Astrocyte (in vitro differentiated cells and primary cell): ENCODE measurements at regions not wholly inside any gene's neighbourhood (a gene's known extent, or its start where the extent isn't known, plus 50 kb on each side); places are given as distances from the start of the nearest gene placed in this dataset.

ENCODE experiments used
- DNase-seq: peaks from one replicate; pipeline ENCODE4 v3.0.0-alpha.2; 2010; ENCODE audit warnings: low read depth
- FAIRE-seq: peaks from 2 replicates; lab custom pipeline; 2011; peaks lifted over from hg19 to GRCh38; lab: Jason Lieb, UNC
- H2AFZ ChIP-seq: 2 replicates; pipeline ENCODE4 v1.6.0; 2012; ENCODE audit warnings: low read depth, low read length, inconsistent platforms
- H3K27ac ChIP-seq: 2 replicates; pipeline ENCODE4 v1.5.1; 2011; ENCODE audit warnings: low read depth, low read length, inconsistent platforms
- H3K27me3 ChIP-seq: 2 replicates; pipeline ENCODE4 v1.6.0; 2011; ENCODE audit warnings: low read length, inconsistent platforms; ENCODE audit not compliant: insufficient read depth
- H3K36me3 ChIP-seq: 2 replicates; pipeline ENCODE4 v1.5.1; 2011; ENCODE audit warnings: low read length, inconsistent platforms; ENCODE audit not compliant: insufficient read depth
- H3K4me1 ChIP-seq: 2 replicates; pipeline ENCODE4 v1.5.1; 2011; ENCODE audit warnings: low read length, inconsistent platforms; ENCODE audit not compliant: insufficient read depth
- H3K4me2 ChIP-seq: 2 replicates; pipeline ENCODE4 v1.6.0; 2012; ENCODE audit warnings: low read length, inconsistent platforms
- H3K4me3 ChIP-seq: 2 replicates; pipeline ENCODE4 v1.5.1; 2011; ENCODE audit warnings: low read depth, mild to moderate bottlenecking, low read length, inconsistent platforms; ENCODE audit not compliant: insufficient read depth
- H3K79me2 ChIP-seq: 2 replicates; pipeline ENCODE4 v1.6.0; 2012; ENCODE audit warnings: mild to moderate bottlenecking, low read length, inconsistent platforms; ENCODE audit not compliant: insufficient read depth
- H3K9ac ChIP-seq: 2 replicates; pipeline ENCODE4 v1.6.0; 2012; ENCODE audit warnings: mild to moderate bottlenecking, low read length, inconsistent platforms
- H3K9me3 ChIP-seq: 2 replicates; pipeline ENCODE4 v1.5.1; 2012; ENCODE audit warnings: low read depth, mild to moderate bottlenecking, low read length, inconsistent platforms; ENCODE audit not compliant: insufficient read depth
- H4K20me1 ChIP-seq: 2 replicates; pipeline ENCODE4 v1.6.0; 2012; ENCODE audit warnings: low read length, inconsistent platforms; ENCODE audit not compliant: insufficient read depth
- H3K27ac Mint-ChIP-seq: one replicate; pipeline ENCODE4 v1.8.0; 2021; ENCODE audit warnings: mild to moderate bottlenecking, mixed read lengths; ENCODE audit not compliant: unreplicated experiment
- H3K27me3 Mint-ChIP-seq: one replicate; pipeline ENCODE4 v1.8.0; 2021; ENCODE audit warnings: low read depth, mixed read lengths; ENCODE audit not compliant: unreplicated experiment
- H3K36me3 Mint-ChIP-seq: one replicate; pipeline ENCODE4 v1.8.0; 2021; ENCODE audit warnings: low read depth, mixed read lengths; ENCODE audit not compliant: unreplicated experiment
- H3K4me1 Mint-ChIP-seq: one replicate; pipeline ENCODE4 v1.8.0; 2021; ENCODE audit warnings: low read depth, mixed read lengths; ENCODE audit not compliant: unreplicated experiment
- H3K4me3 Mint-ChIP-seq: one replicate; pipeline ENCODE4 v1.8.0; 2021; ENCODE audit warnings: mild to moderate bottlenecking, moderate library complexity, mixed read lengths; ENCODE audit not compliant: unreplicated experiment
- H3K9me3 Mint-ChIP-seq: one replicate; pipeline ENCODE4 v1.8.0; 2021; ENCODE audit warnings: mild to moderate bottlenecking, mixed read lengths; ENCODE audit not compliant: unreplicated experiment
- EZH2 ChIP-seq: IDR thresholded peaks from 2 replicates; pipeline ENCODE4 v1.6.1; 2012; ENCODE audit warnings: mild to moderate bottlenecking, low read length, inconsistent platforms; ENCODE audit not compliant: insufficient read depth
- TF ChIP-seq, protein P1 (sequence below): IDR thresholded peaks from 2 replicates; pipeline ENCODE4 v1.5.1; 2011; ENCODE audit warnings: low read depth, mild to moderate bottlenecking, inconsistent platforms, low read length, moderate library complexity; ENCODE audit not compliant: insufficient read depth

DNA sequence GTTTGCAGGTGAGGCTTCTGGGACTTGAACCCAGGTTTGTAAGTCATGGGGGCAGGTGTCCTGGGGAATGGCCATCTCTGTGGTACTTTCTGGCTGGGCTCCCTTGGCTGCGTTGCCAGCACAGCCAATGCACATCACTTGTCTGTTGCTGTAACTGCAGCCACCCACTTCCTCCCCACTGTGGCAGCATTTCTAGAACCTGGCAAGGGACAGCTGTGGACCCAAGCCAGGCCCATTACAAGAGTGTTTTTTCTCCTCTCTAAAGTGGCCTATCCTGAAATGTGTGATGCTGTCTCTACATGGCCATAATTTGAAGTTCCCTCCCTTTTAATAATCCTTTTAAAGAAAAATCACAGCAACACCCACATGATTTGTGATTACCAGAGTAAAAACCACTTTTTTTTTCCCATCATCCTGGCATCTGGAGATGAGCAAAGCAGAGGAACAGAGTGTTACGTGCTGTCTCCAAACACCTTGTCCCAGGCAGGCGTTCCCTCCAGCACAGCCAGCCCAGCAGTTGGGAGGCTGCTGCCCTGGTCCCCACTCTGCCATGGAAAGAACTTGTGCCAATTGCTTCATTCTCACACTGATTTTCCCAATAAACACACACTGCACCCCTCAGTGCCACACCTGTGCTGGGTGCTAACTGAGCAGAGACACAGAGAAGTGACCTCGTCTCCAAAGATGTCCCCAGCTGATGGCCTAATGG is 360.6 kb upstream of the USP24 start:
- H3K9ac ChIP-seq: no peak overlapping the region
- H3K4me2 ChIP-seq: no peak overlapping the region
- no peak overlapping the region for H2AFZ ChIP-seq
- no peak for FAIRE-seq
- no peak overlapping the region for H3K27ac ChIP-seq
- Mint-ChIP-seq H3K36me3 (no peaks in the 10 kb centered on the region), H3K4me3 (no peak overlapping the region), H3K27me3 (peaks cover 12% of the 10 kb centered on the region), H3K9me3 (peaks cover 2% of the 10 kb centered on the region), H3K27ac (no peak overlapping the region), H3K4me1 (peaks cover 11% of the 10 kb centered on the region)
- no peak overlapping the region for H3K4me3 ChIP-seq
- no peaks in the 10 kb centered on the region for H3K9me3 ChIP-seq
- H3K79me2 ChIP-seq: no peaks in the 10 kb centered on the region
- no peaks in the 10 kb centered on the region for H3K36me3 ChIP-seq
- no peaks in the 10 kb centered on the region for H4K20me1 ChIP-seq
- H3K4me1 ChIP-seq: peaks cover 15% of the 10 kb centered on the region
- DNase-seq: no peak
- no peak for TF ChIP-seq EZH2
- TF ChIP-seq, protein P1, sequence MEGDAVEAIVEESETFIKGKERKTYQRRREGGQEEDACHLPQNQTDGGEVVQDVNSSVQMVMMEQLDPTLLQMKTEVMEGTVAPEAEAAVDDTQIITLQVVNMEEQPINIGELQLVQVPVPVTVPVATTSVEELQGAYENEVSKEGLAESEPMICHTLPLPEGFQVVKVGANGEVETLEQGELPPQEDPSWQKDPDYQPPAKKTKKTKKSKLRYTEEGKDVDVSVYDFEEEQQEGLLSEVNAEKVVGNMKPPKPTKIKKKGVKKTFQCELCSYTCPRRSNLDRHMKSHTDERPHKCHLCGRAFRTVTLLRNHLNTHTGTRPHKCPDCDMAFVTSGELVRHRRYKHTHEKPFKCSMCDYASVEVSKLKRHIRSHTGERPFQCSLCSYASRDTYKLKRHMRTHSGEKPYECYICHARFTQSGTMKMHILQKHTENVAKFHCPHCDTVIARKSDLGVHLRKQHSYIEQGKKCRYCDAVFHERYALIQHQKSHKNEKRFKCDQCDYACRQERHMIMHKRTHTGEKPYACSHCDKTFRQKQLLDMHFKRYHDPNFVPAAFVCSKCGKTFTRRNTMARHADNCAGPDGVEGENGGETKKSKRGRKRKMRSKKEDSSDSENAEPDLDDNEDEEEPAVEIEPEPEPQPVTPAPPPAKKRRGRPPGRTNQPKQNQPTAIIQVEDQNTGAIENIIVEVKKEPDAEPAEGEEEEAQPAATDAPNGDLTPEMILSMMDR: no peak
- no peaks in the 10 kb centered on the region for H3K27me3 ChIP-seq

DNA sequence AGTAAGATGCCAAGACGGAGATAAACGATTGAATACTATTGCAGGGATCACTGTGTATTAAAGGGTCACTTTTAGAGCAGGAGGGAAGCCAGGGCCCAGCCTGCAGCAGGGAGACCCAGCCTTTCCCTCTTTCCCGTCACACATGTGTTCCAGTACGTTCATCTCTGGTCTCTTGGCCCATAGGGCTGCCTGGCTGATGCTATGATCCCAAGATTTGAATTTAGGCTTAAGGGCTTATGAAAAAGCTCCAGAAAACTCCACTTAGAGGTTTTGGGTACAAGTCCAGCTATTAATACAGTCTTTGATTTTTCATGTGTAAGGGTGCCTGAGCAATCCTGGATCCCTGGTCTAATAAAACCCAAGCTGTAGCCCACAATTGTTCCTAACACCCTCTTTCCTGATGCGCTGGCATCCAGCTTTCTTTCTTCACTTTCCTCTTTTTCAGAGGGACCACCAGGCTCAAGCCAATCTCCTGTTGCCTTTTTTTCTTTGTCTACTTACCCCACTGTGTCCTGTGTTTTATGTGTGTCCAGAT is 359.6 kb upstream of the USP24 start:
- Mint-ChIP-seq H3K36me3 (no peaks in the 10 kb centered on the region), H3K4me1 (peaks cover 8% of the 10 kb centered on the region), H3K27me3 (peaks cover 14% of the 10 kb centered on the region), H3K4me3 (no peak overlapping the region), H3K9me3 (peaks cover 2% of the 10 kb centered on the region), H3K27ac (no peak overlapping the region)
- Histone ChIP-seq H3K27ac (no peak overlapping the region), H3K36me3 (no peaks in the 10 kb centered on the region), H3K9me3 (no peaks in the 10 kb centered on the region), H3K79me2 (no peaks in the 10 kb centered on the region), H3K27me3 (no peaks in the 10 kb centered on the region), H3K4me1 (peaks cover 10% of the 10 kb centered on the region), H2AFZ (no peak overlapping the region), H4K20me1 (no peaks in the 10 kb centered on the region), H3K4me3 (no peak overlapping the region), H3K9ac (no peak overlapping the region), H3K4me2 (no peak overlapping the region)
- TF ChIP-seq EZH2: no peak
- TF ChIP-seq, protein P1: no peak
- no peak for DNase-seq
- FAIRE-seq: no peak
